Chondrocyte (in vitro differentiated cells): ENCODE measurements at regions not wholly inside any gene's neighbourhood (a gene's known extent, or its start where the extent isn't known, plus 50 kb on each side); places are given as distances from the start of the nearest gene placed in this dataset.

Source experiments
- DNase-seq: peaks from one replicate; pipeline ENCODE4 v3.0.0; 2021; ENCODE audit warnings: mixed read lengths, low spot score
- H3K27ac Mint-ChIP-seq: one replicate; pipeline ENCODE4 v1.8.0; 2021; ENCODE audit warnings: mild to moderate bottlenecking, moderate library complexity, mixed read lengths; ENCODE audit not compliant: unreplicated experiment
- H3K27me3 Mint-ChIP-seq: 2 replicates; pipeline ENCODE4 v1.8.0; 2021; ENCODE audit warnings: low read depth, mixed read lengths
- H3K36me3 Mint-ChIP-seq: 2 replicates; pipeline ENCODE4 v1.8.0; 2021; ENCODE audit warnings: low read depth, mixed read lengths
- H3K4me1 Mint-ChIP-seq: 2 replicates; pipeline ENCODE4 v1.8.0; 2021; ENCODE audit warnings: low read depth, mild to moderate bottlenecking, mixed read lengths
- H3K4me3 Mint-ChIP-seq: one replicate; pipeline ENCODE4 v1.8.0; 2021; ENCODE audit warnings: mild to moderate bottlenecking, moderate library complexity, mixed read lengths; ENCODE audit not compliant: unreplicated experiment
- H3K9me3 Mint-ChIP-seq: 2 replicates; pipeline ENCODE4 v1.8.0; 2021; ENCODE audit warnings: low read depth, mixed read lengths
- TF ChIP-seq, protein P1 (sequence below): fragments of 200-600 bp; sonication (generic); IDR thresholded peaks from 2 replicates; pipeline ENCODE4 v1.5.0; 2021; ENCODE audit warnings: antibody characterized with exemption, mild to moderate bottlenecking, moderate library complexity

DNA sequence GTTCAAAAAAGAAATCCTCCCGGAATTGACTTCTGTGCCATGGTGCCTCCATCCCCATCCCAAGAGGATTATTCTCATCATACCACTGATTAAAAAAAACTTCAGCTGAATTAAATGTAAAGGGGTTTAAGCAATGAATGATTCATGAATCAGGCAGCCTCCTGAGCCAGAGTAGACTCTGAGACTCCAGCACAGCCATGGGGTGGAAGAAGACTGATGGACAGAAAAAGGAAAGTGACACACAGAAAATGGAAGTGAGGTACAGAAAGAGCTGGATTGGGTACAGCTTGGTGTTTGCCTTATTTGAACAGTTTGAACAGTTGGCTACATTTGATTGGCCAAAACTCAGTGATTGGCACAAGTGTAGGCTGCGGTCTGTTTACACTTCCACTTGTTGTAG lies 224.8 kb upstream of the ATP10A start:
- Mint-ChIP-seq H3K36me3 (no peaks in the 10 kb centered on the region), H3K9me3 (no peaks in the 10 kb centered on the region), H3K27me3 (peaks cover 2% of the 10 kb centered on the region), H3K4me3 (no peak overlapping the region), H3K4me1 (peaks cover 20% of the 10 kb centered on the region), H3K27ac (no peak overlapping the region)
- no peak for DNase-seq
- TF ChIP-seq, protein P1, sequence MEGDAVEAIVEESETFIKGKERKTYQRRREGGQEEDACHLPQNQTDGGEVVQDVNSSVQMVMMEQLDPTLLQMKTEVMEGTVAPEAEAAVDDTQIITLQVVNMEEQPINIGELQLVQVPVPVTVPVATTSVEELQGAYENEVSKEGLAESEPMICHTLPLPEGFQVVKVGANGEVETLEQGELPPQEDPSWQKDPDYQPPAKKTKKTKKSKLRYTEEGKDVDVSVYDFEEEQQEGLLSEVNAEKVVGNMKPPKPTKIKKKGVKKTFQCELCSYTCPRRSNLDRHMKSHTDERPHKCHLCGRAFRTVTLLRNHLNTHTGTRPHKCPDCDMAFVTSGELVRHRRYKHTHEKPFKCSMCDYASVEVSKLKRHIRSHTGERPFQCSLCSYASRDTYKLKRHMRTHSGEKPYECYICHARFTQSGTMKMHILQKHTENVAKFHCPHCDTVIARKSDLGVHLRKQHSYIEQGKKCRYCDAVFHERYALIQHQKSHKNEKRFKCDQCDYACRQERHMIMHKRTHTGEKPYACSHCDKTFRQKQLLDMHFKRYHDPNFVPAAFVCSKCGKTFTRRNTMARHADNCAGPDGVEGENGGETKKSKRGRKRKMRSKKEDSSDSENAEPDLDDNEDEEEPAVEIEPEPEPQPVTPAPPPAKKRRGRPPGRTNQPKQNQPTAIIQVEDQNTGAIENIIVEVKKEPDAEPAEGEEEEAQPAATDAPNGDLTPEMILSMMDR = no peak

DNA sequence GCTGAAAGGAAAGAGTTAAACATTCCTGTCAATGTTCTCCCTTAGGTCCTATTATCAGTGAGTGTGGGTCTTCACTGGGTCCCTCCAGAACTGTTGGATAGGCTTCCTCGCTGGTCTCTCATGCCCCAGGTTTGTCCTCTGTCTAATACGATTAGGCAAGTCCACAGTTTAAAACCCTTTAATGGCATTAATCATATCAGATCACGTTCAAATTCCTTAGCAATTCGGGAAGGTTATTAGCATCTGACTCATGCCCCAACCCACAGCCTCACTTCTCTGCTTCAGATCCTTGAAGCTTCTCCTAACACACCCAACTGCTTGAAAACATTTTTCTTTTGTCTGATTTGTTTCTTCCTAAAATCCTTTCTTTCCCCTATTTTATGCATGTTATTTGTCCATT lies 224.3 kb upstream of the ATP10A start:
- Mint-ChIP-seq H3K36me3 (no peaks in the 10 kb centered on the region), H3K9me3 (no peaks in the 10 kb centered on the region), H3K27ac (no peak overlapping the region), H3K27me3 (peaks cover 2% of the 10 kb centered on the region), H3K4me3 (no peak overlapping the region), H3K4me1 (peaks cover 23% of the 10 kb centered on the region)
- TF ChIP-seq, protein P1 = no peak
- DNase-seq = no peak

DNA sequence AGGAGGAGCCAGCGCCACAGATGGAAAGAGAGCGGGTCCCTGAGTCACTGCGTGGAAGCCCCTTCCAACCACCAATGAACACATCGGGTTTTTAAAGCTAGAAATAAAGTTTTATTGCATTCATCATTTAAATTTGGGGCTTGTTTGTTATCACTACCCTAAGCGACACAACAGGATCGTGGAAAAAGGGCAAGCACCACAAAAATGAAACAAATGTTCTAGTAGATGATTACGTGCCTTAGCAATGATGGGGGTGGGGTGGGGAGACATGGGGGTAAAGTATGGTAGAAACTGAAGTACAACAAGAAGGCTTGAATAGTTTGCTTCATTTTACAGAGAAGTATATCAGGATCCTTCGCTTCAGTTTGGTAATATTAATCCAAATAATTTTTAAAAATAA lies 221.6 kb upstream of the ATP10A start:
- TF ChIP-seq, protein P1 = no peak
- no peaks in the 10 kb centered on the region for H3K27me3 Mint-ChIP-seq
- H3K36me3 Mint-ChIP-seq = no peaks in the 10 kb centered on the region
- no peak overlapping the region for H3K27ac Mint-ChIP-seq
- no peaks in the 10 kb centered on the region for H3K9me3 Mint-ChIP-seq
- H3K4me1 Mint-ChIP-seq = peaks cover 30% of the 10 kb centered on the region
- H3K4me3 Mint-ChIP-seq = no peak overlapping the region
- DNase-seq = no peak

DNA sequence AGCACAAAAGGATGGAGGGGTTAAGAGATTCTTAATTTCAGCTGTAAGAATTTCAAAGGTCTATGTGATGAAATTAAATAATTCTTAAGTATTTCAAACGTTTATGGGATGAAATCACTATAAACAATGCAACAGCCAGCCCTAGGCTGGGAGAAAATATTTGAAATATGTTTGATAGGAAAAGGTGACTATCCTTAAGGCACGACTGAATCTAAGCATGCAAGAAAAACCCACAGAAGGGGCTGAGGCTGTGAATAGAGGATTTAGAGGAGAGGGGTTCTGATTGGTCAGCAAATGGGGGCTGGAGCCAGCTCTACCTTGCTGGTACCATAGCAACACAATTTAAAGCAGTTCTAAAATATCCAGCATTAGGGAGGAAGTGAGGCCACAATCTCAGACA lies 220.8 kb upstream of the ATP10A start:
- no peaks in the 10 kb centered on the region for H3K27me3 Mint-ChIP-seq

DNA sequence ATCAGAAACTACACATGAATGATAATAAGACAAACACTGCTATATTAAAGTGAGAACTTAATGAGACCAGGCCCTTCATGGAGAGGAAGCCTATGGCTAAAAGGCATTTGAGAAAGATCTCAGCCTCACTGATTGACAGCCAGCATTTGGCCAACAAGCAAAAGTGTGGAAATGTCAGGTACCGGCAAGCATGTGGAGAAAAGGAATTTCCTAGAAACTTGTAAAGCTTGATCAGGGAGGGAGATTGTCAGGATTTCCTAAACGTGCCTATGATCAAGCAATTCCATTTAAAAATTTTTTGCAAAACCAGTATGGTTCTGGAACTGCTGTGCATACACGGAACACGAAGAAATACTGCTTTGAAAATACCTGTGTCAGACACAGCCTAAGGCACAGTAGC lies 220.3 kb upstream of the ATP10A start:
- Mint-ChIP-seq H3K4me3 (peak overlapping the region; percentile 76), H3K4me1 (peaks cover 30% of the 10 kb centered on the region), H3K27ac (peak overlapping the region; percentile 92), H3K27me3 (no peaks in the 10 kb centered on the region), H3K9me3 (no peaks in the 10 kb centered on the region), H3K36me3 (no peaks in the 10 kb centered on the region)
- TF ChIP-seq, protein P1 = no peak
- no peak for DNase-seq

More for the DNA sequence above, 220.8 kb upstream of the ATP10A start:
- DNase-seq = no peak
- H3K27ac Mint-ChIP-seq = no peak overlapping the region
- no peaks in the 10 kb centered on the region for H3K36me3 Mint-ChIP-seq
- no peaks in the 10 kb centered on the region for H3K9me3 Mint-ChIP-seq
- peaks cover 30% of the 10 kb centered on the region for H3K4me1 Mint-ChIP-seq
- TF ChIP-seq, protein P1 = no peak
- no peak overlapping the region for H3K4me3 Mint-ChIP-seq
